ENCODE measurements at regions not wholly inside any gene's neighbourhood (a gene's known extent, or its start where the extent isn't known, plus 50 kb on each side); places are given as distances from the start of the nearest gene placed in this dataset.
"Not testable (repeated sequence)": the region's sequence is repeated elsewhere in the genome, so short reads cannot be mapped to it uniquely, and the experiment has no call there.

- no peak for DNase-seq
These were observed 423.7 kb upstream of the ST8SIA4 start for GRCh38 chr5:101326766-101327165.

DNA sequence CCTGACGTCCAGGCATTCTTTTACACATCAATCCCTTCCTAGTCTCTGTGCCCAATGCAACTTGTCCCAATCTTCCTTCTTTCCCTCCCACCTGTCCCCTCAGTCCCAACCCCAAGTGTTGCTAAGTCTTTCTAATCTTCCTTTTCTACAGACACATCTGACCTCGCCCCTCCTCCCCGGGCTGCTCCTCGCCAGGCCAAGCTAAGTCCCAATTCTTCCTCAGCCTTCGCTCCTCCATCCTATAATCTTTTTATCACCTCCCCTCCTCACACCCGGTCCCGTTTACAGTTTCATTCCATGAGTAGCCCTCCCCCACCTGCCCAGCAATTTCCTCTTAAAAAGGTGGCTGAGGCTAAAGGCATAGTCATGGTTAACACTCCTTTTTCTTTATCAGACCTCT lies 413.3 kb upstream of the ST8SIA4 start:
- not testable (repeated sequence) for DNase-seq

DNA sequence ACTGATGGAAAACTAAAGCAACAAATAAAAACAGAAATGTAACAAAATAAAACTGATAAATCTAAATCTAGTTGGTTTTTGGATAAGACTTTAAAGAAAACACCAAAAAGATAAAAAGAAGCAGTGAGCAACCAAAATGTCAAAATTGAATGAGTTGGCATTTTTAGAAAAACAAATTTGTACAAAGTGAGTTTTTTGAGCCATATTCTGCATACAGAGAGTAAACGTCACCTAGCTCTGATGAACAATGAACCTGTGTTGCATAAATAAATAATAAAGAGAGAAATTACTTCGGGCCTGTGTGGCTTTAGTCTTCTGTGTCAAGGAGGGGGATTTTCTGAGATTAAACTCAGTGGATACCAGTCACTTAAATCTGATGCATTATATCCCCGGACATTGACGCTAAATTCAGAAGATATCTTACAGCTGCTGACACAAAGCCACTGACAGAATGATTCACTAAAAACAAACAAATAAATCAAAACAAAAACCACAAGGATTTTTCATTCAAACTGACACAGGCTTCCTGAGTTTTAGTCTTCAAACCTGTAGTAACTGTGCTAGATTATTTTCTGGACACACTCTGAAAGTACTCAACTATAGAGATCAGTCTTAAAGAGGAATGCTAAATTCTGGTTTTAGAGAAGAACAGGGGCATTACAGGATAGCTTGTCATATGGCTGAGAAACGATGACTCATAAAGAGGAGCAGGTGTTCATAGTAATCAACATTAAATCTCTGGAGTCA lies 403.5 kb upstream of the ST8SIA4 start:
- no peak for DNase-seq

DNA sequence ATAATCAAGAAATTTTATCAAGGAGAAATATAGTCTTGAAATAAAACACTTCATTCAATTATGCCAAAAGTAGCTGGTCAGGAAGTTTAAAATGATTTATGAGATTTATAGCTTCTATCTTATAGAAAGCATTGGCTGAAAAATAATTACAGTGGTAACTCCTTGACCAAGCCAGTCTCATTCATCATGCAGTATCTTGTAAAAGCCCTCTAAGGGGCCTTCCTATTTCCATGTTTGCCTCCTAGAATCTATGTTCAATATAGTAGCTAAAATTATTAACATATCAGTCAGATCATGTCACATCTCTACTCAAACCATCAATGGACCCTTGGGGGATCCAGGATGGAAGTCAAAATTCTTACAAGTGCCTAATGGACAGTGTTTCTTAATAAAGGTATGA lies 393.4 kb upstream of the ST8SIA4 start:
- DNase-seq: no peak

DNA sequence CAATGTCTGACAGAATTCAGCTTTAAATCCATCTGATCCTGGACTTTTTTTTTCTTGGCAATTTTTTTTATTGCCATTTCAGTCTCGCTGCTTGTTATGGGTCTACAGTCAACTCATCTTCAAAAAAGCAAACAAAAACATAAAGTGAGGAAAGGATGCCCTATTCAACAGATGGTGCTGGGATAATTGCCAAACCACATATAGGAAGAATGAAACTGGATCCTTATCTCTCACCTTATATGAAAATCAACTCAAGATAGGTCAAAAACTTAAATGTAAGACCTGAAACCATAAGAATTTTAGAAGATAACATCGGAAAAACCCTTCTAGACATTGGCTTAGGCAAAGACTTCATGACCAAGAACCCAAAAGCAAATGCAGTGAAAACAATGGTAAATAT lies 389.1 kb upstream of the ST8SIA4 start:
- no peak for DNase-seq

- DNase-seq: not testable (repeated sequence)
These were observed 387.7 kb upstream of the ST8SIA4 start for GRCh38 chr5:101290761-101291160.

- DNase-seq: no peak
These were observed 385.6 kb upstream of the ST8SIA4 start for GRCh38 chr5:101288633-101289032.

GRCh38 chr5:101284736-101285375 lies 381.8 kb upstream of the ST8SIA4 start:
- DNase-seq: no peak

DNA sequence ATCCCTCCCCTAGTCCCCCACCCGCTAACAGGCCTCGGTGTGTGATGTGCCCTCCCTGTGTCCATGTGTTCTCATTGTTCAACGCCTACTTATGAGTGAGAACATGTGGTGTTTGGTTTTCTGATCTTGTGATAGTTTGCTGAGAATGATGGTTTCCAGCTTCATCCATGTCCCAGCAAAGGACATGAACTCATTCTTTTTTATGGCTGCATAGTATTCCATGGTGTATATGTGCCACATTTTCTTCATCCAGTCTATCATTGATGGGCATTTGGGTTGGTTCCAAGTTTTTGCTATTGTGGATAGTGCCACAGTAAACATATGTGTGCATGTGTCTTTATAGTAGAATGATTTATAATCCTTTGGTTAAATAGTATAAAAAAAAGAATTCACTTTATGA lies 380.9 kb upstream of the ST8SIA4 start:
- DNase-seq: not testable (repeated sequence)

DNA sequence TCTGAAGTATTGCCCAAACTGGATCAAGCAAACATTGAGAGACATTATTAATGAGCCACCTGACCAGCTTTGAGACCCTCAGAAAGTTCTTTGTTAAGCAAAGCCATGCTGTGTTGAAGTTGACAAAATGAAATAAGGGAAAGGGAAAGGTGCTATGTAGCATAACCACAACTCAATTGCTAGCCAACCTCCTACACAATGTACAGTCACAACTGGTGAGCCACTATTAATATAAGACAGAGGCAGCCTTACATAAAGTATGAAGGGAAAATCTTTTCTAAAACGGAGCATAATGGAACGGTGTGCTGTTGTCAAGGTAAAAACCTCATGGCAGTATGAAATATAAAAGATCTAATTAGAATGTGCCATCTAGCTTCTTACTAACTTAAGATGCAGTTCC lies 375.8 kb upstream of the ST8SIA4 start:
- DNase-seq: no peak

DNA sequence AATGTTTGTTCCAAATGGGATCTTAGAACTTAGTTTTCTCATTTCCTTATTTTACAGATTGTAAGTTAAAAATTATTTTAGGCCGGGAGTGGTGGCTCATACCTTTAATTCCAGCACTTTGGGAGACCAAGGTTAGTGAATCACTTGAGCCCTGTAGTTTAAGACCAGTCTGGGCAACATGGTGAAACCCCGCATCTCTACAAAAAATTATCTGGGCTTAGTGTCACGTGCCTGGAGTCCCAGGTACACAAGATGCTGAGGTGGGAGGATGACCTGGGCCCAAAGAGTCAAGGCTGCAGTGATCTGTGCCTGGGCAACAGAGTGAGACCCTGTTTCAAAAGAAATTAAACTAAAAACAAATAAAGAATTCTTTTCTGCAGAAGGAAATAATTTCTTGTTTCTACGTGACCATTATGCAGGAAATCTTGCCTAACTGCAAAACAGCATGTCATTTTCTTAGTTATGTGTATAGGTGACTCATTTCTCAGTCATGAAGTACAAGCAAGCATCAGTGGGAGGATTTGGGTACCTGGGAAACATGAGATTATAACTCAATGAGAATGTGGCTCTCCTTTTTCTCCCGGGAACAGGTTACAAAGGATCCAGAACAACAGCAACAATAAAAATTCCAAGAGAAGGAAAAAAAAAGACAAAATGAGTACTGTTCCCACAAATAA lies 375.1 kb upstream of the ST8SIA4 start:
- DNase-seq: no peak

DNA sequence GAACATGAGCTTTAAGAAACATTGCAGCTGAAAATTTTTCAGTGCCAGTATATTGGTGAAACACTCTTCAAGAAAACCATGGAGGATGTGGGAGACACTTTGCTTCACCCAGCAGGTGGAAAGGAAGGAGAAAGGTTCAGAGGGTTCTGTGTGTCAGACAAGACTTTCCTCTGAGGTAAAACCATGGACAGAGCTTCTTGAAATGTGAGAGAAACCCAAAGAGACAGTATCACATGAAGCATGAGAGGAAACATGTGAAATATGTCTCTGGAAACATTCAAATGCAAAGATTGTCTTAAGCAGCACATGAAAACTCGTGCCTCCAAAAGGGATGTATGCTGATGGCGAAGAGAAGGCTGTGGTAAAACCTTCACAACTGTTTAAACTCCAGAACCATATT lies 368.9 kb upstream of the ST8SIA4 start:
- DNase-seq: no peak

- no peak for DNase-seq
These were observed 368.3 kb upstream of the ST8SIA4 start for GRCh38 chr5:101271416-101271815.

DNA sequence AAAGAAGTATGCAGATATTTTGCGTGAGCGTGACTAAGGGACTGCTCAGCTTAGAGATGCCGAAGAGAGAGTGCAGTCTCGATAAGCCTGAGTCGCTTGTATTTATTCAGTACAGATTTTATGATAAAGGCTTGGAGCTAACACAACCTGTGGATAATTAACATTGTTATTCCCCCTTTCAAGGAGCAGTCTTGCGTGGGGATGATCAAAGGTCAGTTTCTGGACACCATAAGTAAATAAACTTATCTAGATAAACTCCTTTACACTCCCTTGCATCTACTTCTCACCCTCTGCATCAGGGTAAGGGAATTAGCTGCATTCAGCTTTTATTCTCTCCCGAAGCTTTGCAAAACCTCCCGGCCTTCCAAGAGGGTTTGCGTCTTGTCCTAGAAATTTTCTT lies 357.8 kb upstream of the ST8SIA4 start:
- no peak for DNase-seq

DNA sequence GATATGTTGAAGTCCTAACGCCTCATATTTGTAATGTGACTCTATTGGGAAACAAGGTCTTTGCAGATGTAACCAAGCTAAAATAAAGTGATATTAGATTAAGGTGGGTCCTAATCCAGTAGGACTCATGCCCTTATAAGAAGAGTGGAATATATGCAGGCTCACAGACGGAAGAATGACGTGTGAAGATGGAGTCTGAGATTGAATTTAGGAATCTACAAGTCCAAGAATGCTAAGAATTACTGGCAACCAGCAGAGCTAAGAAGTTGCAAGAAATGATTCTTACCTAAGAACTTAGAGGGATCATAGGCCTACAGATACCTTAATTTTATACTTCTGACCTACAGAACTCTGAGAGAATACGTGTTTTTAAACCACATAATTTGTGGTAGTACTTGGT lies 350.0 kb upstream of the ST8SIA4 start:
- no peak for DNase-seq

DNA sequence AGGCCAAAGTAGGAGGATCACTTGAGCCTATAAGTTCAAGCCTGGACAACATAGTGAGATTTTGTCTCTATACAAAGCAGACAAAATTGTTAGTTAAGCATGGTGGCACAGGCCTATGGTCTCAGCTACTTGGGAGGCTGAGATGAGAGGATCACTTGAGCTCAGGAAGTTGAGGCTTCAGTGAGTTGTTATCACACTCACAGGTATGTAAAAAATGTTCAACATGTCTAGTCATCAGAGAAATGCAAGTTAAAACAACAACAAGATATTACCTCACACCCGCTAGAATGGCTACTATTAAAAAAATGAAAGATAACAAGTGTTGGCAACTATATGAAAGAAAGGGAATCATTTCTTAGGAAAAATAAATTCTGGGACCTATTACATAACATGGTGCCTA lies 341.5 kb upstream of the ST8SIA4 start:
- no peak for DNase-seq

GRCh38 chr5:101212942-101213514 lies 309.9 kb upstream of the ST8SIA4 start:
- DNase-seq: no peak

DNA sequence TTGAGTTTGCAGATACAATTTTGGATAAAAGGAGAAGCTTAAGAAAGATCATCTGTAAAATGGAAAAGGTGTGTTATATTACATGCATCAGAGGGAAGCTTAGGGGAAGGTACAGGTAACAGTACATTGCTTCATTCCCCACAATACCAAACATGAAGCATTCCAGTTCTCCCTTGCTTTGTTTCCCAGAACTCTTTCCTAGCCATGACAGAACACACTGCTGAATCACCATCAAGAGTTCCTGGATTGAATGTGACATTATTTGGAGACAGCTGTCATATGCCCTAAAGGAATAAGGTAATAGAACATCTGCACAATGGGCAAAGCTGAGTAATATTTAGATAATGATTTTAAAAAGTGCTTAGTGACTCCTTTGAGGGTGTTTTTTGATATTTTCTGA lies 303.5 kb upstream of the ST8SIA4 start:
- no peak for DNase-seq

- DNase-seq: not testable (repeated sequence)
These were observed 302.0 kb upstream of the ST8SIA4 start for GRCh38 chr5:101205065-101205464.

GRCh38 chr5:101180365-101180764 lies 277.3 kb upstream of the ST8SIA4 start:
- not testable (repeated sequence) for DNase-seq

- no peak for DNase-seq
These were observed 273.5 kb upstream of the ST8SIA4 start for GRCh38 chr5:101176605-101177004.

DNA sequence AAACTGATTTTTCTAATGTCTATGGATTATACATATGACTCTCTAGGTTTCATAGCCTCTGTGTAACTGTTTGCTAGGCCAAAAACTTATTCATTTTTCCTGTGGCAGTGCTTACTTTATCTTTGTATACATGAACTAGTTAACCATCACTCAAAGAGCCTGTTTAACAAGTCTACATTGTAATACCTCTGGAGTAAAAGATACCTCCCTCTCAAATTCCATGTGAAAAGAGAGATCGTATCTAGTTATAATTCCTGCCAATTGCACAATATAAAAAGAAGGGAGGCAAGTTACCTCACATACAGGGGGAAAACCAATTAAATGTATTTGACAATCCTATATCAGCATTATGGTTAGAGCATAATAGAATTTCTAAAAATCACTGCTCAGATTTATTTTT lies 271.9 kb upstream of the ST8SIA4 start:
- DNase-seq: no peak

GRCh38 chr5:101163088-101163487 lies 260.0 kb upstream of the ST8SIA4 start:
- no peak for DNase-seq

GRCh38 chr5:101160002-101160401 lies 256.9 kb upstream of the ST8SIA4 start:
- no peak for DNase-seq
